DND-41 (cell line): ENCODE measurements at regions not wholly inside any gene's neighbourhood (a gene's known extent, or its start where the extent isn't known, plus 50 kb on each side); places are given as distances from the start of the nearest gene placed in this dataset.

Experiments
- ATAC-seq: fragments of 200-7000 bp; cut with Tn5 transposase; 3 replicates; pipeline ENCODE4 v1.9.1; 2021; ENCODE audit warnings: low read depth; ENCODE audit not compliant: insufficient read depth
- DNase-seq: peaks from one replicate; pipeline ENCODE4 v3.0.0-alpha.2; 2020
- H2AFZ ChIP-seq: 2 replicates; pipeline ENCODE4 v1.6.0; 2012; ENCODE audit warnings: low read depth, low read length
- H3K27ac ChIP-seq: 2 replicates; pipeline ENCODE4 v1.5.1; 2012; ENCODE audit warnings: low read length, inconsistent platforms
- H3K27me3 ChIP-seq: fragments of 200-600 bp; sonication (generic); 2 replicates; pipeline ENCODE4 v1.6.0; 2012; ENCODE audit warnings: low read length, mild to moderate bottlenecking, inconsistent platforms; ENCODE audit not compliant: insufficient read depth, poor library complexity
- H3K36me3 ChIP-seq: 2 replicates; pipeline ENCODE4 v1.5.1; 2012; ENCODE audit warnings: low read length, inconsistent platforms; ENCODE audit not compliant: insufficient read depth
- H3K4me1 ChIP-seq: 2 replicates; pipeline ENCODE4 v1.5.1; 2012; ENCODE audit warnings: mild to moderate bottlenecking, low read length; ENCODE audit not compliant: insufficient read depth
- H3K4me2 ChIP-seq: 2 replicates; pipeline ENCODE4 v1.6.0; 2012; ENCODE audit warnings: mild to moderate bottlenecking, moderate library complexity, low read length, inconsistent platforms; ENCODE audit not compliant: insufficient read depth
- H3K4me3 ChIP-seq, 2 experiments: fragments of 200-600 bp in 1 of 2; shearing (Covaris generic) in 1 of 2; 2 replicates each; pipeline ENCODE4 v1.5.1; 2012 to 2016; ENCODE audit warnings: inconsistent platforms in 2 of 2, low read length in 2 of 2, mild to moderate bottlenecking in 2 of 2, low read depth in 1 of 2, moderate library complexity in 1 of 2
- H3K79me2 ChIP-seq: 2 replicates; pipeline ENCODE4 v1.6.0; 2012; ENCODE audit warnings: low read length, inconsistent platforms; ENCODE audit not compliant: insufficient read depth
- H3K9ac ChIP-seq: 2 replicates; pipeline ENCODE4 v1.6.0; 2012; ENCODE audit warnings: low read depth, mild to moderate bottlenecking, inconsistent platforms, low read length, moderate library complexity
- H3K9me3 ChIP-seq: 2 replicates; pipeline ENCODE4 v1.5.1; 2012; ENCODE audit warnings: low read length, moderate library complexity, mild to moderate bottlenecking, inconsistent platforms; ENCODE audit not compliant: insufficient read depth, severe bottlenecking
- H4K20me1 ChIP-seq: 2 replicates; pipeline ENCODE4 v1.6.0; 2012; ENCODE audit warnings: low read length; ENCODE audit not compliant: insufficient read depth
- EZH2 ChIP-seq: IDR thresholded peaks from 3 replicates; pipeline ENCODE4 v1.6.1; 2012; ENCODE audit warnings: borderline replicate concordance, low read depth, mild to moderate bottlenecking, moderate library complexity, low read length, inconsistent platforms; ENCODE audit not compliant: severe bottlenecking
- TF ChIP-seq, protein P1 (sequence below): IDR thresholded peaks from 2 replicates; pipeline ENCODE4 v1.5.1; 2012; ENCODE audit warnings: borderline replicate concordance, low read length, moderate library complexity, mild to moderate bottlenecking; ENCODE audit not compliant: poor library complexity, severe bottlenecking; ENCODE audit errors: extremely low read depth

DNA sequence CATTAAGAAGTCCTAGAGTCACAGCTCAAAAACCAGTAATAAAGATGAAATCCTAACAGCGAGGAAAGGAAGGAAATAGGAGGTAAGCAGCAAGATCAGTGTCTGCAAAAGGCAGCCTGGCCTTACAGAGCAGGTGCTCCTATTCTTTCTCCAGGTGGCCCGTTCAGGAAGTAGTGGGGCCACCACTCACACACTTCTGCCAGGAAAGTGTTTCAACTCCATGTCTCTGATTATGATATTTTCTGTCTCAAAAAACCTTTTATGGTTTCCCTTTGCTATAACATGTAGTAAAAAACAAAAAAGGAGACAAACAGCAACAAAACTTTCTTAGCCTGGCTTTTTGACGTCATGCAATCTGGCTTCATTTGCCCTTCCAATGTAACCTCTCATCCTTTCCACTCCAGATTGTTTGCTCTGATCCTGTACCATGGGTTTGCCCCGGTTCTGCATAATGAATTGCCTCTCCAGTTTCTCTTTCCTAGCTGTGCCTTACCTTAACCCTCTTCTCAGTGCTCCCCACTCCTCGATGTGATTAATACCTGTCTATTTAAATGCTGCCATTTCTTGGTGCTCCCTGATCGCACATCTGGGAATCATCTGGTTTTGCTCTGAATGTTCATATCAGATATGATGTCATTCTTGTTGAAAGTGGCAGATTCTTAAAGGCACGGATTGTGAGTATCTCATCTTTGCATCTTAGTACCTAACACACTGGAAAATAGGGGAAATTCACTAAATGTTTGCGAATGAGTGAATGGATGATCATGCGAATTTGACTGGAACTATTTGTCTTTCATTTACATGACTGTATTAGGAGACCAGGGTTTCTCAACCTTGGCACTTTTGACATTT is 50.6 kb upstream of the PTPRM start:
- DNase-seq (no peak), ATAC-seq (no peak)
- no peaks in the 10 kb centered on the region for H3K9me3 ChIP-seq
- no peaks in the 10 kb centered on the region for H3K4me1 ChIP-seq
- TF ChIP-seq EZH2 = no peak
- TF ChIP-seq, protein P1, sequence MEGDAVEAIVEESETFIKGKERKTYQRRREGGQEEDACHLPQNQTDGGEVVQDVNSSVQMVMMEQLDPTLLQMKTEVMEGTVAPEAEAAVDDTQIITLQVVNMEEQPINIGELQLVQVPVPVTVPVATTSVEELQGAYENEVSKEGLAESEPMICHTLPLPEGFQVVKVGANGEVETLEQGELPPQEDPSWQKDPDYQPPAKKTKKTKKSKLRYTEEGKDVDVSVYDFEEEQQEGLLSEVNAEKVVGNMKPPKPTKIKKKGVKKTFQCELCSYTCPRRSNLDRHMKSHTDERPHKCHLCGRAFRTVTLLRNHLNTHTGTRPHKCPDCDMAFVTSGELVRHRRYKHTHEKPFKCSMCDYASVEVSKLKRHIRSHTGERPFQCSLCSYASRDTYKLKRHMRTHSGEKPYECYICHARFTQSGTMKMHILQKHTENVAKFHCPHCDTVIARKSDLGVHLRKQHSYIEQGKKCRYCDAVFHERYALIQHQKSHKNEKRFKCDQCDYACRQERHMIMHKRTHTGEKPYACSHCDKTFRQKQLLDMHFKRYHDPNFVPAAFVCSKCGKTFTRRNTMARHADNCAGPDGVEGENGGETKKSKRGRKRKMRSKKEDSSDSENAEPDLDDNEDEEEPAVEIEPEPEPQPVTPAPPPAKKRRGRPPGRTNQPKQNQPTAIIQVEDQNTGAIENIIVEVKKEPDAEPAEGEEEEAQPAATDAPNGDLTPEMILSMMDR = no peak
- H4K20me1 ChIP-seq = no peaks in the 10 kb centered on the region
- H2AFZ ChIP-seq = no peak overlapping the region
- no peak overlapping the region for H3K27ac ChIP-seq
- H3K79me2 ChIP-seq = no peaks in the 10 kb centered on the region
- no peaks in the 10 kb centered on the region for H3K36me3 ChIP-seq
- no peak overlapping the region for H3K9ac ChIP-seq
- H3K4me2 ChIP-seq = no peak overlapping the region
- H3K27me3 ChIP-seq = no peaks in the 10 kb centered on the region
- no peak overlapping the region for H3K4me3 ChIP-seq
